Parathyroid adenoma (tissue), 2 donors: ENCODE measurements at regions not wholly inside any gene's neighbourhood (a gene's known extent, or its start where the extent isn't known, plus 50 kb on each side); places are given as distances from the start of the nearest gene placed in this dataset.

Experiments used
- H2AFZ ChIP-seq: fragments of 300-600 bp; sonication (generic); one replicate; pipeline ENCODE4 v1.7.0; 2017; ENCODE audit warnings: antibody characterized with exemption, mild to moderate bottlenecking
- H3K27ac ChIP-seq: fragments of 300-600 bp; sonication (generic); one replicate; pipeline ENCODE4 v1.7.0; 2017
- H3K27me3 ChIP-seq: fragments of 300-600 bp; sonication (generic); one replicate; pipeline ENCODE4 v1.7.0; 2017; ENCODE audit warnings: low read length; ENCODE audit not compliant: control insufficient read depth, insufficient read depth
- H3K36me3 ChIP-seq: fragments of 300-600 bp; sonication (generic); one replicate; pipeline ENCODE4 v1.7.0; 2017; ENCODE audit warnings: low read length; ENCODE audit not compliant: control insufficient read depth, insufficient read depth
- H3K4me1 ChIP-seq: fragments of 300-600 bp; sonication (generic); one replicate; pipeline ENCODE4 v1.7.0; 2017; ENCODE audit warnings: control low read depth
- H3K4me2 ChIP-seq: fragments of 300-600 bp; sonication (generic); one replicate; pipeline ENCODE4 v1.7.0; 2017; ENCODE audit warnings: low read length
- H3K4me3 ChIP-seq: fragments of 300-600 bp; sonication (generic); one replicate; pipeline ENCODE4 v1.7.0; 2017; ENCODE audit warnings: low read depth, low read length
- H3K79me2 ChIP-seq: fragments of 300-600 bp; sonication (generic); one replicate; pipeline ENCODE4 v1.7.0; 2017; ENCODE audit warnings: control low read depth
- H3K9ac ChIP-seq: fragments of 300-600 bp; sonication (generic); one replicate; pipeline ENCODE4 v1.7.0; 2017; ENCODE audit warnings: mild to moderate bottlenecking
- H3K9me3 ChIP-seq: fragments of 300-600 bp; sonication (generic); one replicate; pipeline ENCODE4 v1.7.0; 2017; ENCODE audit warnings: low read length; ENCODE audit not compliant: control insufficient read depth
- TF ChIP-seq, protein P1 (sequence below): fragments of 300-600 bp; sonication (generic); IDR thresholded peaks from one replicate; pipeline ENCODE4 v1.7.0; 2017; ENCODE audit warnings: antibody characterized with exemption, mild to moderate bottlenecking
- donor health status: primary hyperparathyroidism.

DNA sequence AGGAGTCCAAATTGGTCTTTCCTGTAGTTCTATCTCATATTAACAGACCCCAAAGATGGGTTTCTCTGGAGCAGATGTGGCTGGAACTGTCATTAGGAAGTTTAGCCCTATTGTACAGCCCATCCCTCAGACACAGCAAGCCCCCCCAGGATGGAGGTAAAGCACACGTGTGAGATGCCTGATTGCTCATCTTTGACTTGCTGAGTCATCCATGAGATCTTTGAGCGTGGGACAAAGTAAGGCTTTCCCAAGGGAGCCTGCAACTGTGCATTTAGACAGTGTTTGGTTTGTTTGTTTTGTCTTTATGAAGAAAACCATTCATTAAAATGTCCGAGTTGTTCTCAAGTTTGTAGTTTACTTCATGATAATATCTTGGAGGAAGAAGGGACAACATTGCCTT is 145.3 kb upstream of the CDH13 start:
- H3K4me2 ChIP-seq: no peak overlapping the region
- TF ChIP-seq, protein P1, sequence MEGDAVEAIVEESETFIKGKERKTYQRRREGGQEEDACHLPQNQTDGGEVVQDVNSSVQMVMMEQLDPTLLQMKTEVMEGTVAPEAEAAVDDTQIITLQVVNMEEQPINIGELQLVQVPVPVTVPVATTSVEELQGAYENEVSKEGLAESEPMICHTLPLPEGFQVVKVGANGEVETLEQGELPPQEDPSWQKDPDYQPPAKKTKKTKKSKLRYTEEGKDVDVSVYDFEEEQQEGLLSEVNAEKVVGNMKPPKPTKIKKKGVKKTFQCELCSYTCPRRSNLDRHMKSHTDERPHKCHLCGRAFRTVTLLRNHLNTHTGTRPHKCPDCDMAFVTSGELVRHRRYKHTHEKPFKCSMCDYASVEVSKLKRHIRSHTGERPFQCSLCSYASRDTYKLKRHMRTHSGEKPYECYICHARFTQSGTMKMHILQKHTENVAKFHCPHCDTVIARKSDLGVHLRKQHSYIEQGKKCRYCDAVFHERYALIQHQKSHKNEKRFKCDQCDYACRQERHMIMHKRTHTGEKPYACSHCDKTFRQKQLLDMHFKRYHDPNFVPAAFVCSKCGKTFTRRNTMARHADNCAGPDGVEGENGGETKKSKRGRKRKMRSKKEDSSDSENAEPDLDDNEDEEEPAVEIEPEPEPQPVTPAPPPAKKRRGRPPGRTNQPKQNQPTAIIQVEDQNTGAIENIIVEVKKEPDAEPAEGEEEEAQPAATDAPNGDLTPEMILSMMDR: no peak
- H3K27ac ChIP-seq: no peak overlapping the region
- H3K79me2 ChIP-seq: no peaks in the 10 kb centered on the region
- H3K36me3 ChIP-seq: no peaks in the 10 kb centered on the region
- no peak overlapping the region for H3K9ac ChIP-seq
- H2AFZ ChIP-seq: no peak overlapping the region
- no peaks in the 10 kb centered on the region for H3K4me1 ChIP-seq
- no peak overlapping the region for H3K4me3 ChIP-seq
- no peaks in the 10 kb centered on the region for H3K9me3 ChIP-seq
- H3K27me3 ChIP-seq: no peaks in the 10 kb centered on the region

DNA sequence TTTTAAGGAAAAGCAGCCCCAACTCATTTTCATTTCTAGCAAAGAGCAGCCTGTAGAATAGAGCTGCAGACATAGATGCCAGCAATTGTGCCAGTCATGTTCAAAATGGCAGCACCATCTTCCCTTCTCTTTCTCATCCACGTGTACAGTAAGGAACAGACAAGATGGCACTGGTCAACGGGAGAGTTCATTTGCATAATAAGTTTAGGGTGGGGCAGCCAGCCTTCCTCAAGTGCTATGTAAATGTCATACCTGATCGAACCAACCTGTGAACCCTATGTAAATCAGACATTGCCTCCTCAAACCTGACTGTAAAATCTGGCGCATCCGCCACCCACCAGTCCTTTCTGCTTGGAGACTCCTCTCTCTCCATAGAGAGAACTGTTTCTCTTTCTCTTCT is 150.0 kb upstream of the CDH13 start:
- no peaks in the 10 kb centered on the region for H3K79me2 ChIP-seq
- H3K9me3 ChIP-seq: no peaks in the 10 kb centered on the region
- no peak overlapping the region for H3K9ac ChIP-seq
- no peak overlapping the region for H2AFZ ChIP-seq
- peaks cover 4% of the 10 kb centered on the region for H3K27me3 ChIP-seq
- H3K4me3 ChIP-seq: no peak overlapping the region
- TF ChIP-seq, protein P1: no peak
- H3K27ac ChIP-seq: no peak overlapping the region
- no peaks in the 10 kb centered on the region for H3K4me1 ChIP-seq
- no peak overlapping the region for H3K4me2 ChIP-seq
- H3K36me3 ChIP-seq: no peaks in the 10 kb centered on the region

DNA sequence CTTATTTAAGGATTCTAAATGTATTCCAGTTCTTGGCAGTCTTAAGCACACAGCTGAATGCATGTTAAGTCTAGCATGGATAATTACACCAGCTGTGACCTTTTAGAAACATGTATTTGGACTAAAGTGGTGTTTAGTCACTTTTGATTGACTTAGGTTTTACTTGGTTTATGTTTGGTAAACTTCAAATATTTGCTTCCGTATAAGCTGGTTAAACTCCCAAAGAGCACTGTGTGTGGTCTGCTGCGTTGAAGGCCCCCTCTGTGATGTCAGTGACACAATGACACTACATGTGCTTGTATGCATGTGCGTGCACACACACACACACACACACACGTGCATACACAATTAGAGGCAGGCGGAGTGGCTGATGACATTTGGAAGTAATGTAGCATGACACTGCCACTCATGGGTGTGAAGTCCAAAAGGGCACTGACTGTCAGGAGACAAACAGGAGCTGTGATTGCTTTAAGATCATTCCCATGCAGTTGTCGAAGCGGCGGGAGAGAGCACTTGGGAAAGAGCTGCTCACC is 156.1 kb upstream of the CDH13 start:
- Histone ChIP-seq H3K4me3 (no peak overlapping the region), H3K4me1 (no peaks in the 10 kb centered on the region), H2AFZ (no peak overlapping the region), H3K36me3 (no peaks in the 10 kb centered on the region), H3K9me3 (no peaks in the 10 kb centered on the region), H3K27ac (no peak overlapping the region), H3K79me2 (no peaks in the 10 kb centered on the region), H3K27me3 (no peaks in the 10 kb centered on the region), H3K9ac (no peak overlapping the region), H3K4me2 (no peak overlapping the region)
- TF ChIP-seq, protein P1: no peak

DNA sequence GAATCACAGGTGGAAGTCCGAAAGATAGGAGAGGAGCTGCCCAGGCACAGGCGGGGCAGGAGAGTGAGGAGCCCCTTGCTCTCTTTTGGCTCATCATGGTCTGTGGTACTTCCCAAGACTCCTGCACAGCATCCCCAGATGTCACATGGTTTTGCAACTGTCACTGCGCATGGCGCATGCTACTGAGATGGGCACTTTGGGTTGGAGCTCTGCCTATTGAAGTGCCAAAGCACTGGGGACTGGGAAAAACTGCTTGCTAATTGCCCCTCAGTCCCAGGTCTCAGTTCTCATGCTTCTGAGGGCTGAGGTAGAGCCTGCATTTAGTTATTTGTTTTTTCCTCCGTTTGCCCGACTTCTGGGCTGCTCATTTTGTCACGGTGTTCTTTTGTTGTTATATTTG is 156.8 kb upstream of the CDH13 start:
- TF ChIP-seq, protein P1: no peak
- Histone ChIP-seq H3K9me3 (no peaks in the 10 kb centered on the region), H3K27me3 (no peaks in the 10 kb centered on the region), H3K36me3 (no peaks in the 10 kb centered on the region), H3K4me3 (no peak overlapping the region), H3K79me2 (no peaks in the 10 kb centered on the region), H3K27ac (no peak overlapping the region), H3K4me2 (no peak overlapping the region), H3K9ac (no peak overlapping the region), H3K4me1 (no peaks in the 10 kb centered on the region), H2AFZ (no peak overlapping the region)

DNA sequence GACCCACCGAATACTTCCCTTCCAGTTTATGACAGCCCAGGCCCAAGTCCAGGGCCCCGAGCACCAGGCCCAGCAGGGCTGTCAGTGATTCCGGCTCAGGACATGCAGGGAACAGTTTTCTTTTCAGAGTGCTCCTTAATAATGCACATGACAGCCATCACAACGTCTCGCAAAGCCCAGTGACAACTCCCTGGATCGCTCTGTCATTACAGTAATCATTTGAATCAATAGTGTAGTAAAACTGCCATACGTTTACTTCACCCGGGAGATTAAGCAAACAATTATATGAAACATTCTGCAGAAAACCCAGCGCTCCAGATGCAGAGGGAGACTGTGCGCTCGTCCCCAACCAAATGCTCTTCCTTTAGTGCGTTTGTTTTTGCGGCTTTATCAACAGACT is 162.6 kb upstream of the CDH13 start:
- Histone ChIP-seq H3K36me3 (no peaks in the 10 kb centered on the region), H3K9ac (no peak overlapping the region), H3K27me3 (no peaks in the 10 kb centered on the region), H2AFZ (no peak overlapping the region), H3K4me1 (no peaks in the 10 kb centered on the region), H3K9me3 (no peaks in the 10 kb centered on the region), H3K4me3 (no peak overlapping the region), H3K27ac (no peak overlapping the region), H3K79me2 (no peaks in the 10 kb centered on the region), H3K4me2 (no peak overlapping the region)
- TF ChIP-seq, protein P1: no peak
